ENCODE measurements at regions not wholly inside any gene's neighbourhood (a gene's known extent, or its start where the extent isn't known, plus 50 kb on each side); places are given as distances from the start of the nearest gene placed in this dataset.

DNA sequence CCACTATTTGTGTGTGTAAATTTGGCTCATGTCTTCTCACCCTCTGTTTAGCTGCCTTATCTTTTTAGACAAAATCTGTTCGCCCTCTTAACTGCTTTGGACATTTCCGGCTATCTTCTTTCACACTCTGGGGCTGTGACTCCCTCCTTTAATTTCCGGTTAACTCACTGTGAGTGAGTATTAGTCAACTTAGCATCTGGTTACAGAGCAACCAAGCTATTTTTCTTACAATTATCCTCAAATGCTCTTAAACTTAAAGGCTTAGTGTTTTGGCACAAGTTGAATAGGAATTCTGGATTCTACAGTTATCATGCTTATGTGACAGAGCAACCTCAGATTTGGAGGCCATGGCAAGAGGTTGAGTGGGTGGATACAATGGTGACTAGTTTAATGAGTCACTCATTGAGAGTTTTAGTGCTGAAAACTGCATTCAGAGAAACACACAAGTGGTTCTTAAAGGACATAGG is 177.6 kb upstream of the SEMA3A start:
- no peak for TF ChIP-seq POLR2A (IDR thresholded peaks at IDR 0.05; ENCODE audit: low read depth, low read length)
- TF ChIP-seq, protein P1, sequence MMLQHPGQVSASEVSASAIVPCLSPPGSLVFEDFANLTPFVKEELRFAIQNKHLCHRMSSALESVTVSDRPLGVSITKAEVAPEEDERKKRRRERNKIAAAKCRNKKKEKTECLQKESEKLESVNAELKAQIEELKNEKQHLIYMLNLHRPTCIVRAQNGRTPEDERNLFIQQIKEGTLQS (IDR thresholded peaks at IDR 0.05; ENCODE audit: borderline replicate concordance, extremely low read depth, low read depth, low read length) = no peak
- TF ChIP-seq POLR2AphosphoS5 (IDR thresholded peaks at IDR 0.05; ENCODE audit: low read length) = no peak
- TF ChIP-seq CTCF (IDR thresholded peaks at IDR 0.05 in 2 of 3, conservative IDR thresholded peaks at IDR 0.05 in 1 of 3; ENCODE audit: control insufficient read depth in 2 of 3, extremely low read depth in 1 of 3, insufficient read depth in 1 of 3, low read depth in 3 of 3, low read length in 3 of 3) = no peak
- no peak for TF ChIP-seq NR2C2 (IDR thresholded peaks at IDR 0.05; ENCODE audit: borderline replicate concordance, control insufficient read depth, insufficient read length, low read depth)

All from GM12878 (cell line).